Uterus (tissue), 2 donors: ENCODE measurements at regions not wholly inside any gene's neighbourhood (a gene's known extent, or its start where the extent isn't known, plus 50 kb on each side); places are given as distances from the start of the nearest gene placed in this dataset.

Source experiments
- POLR2A ChIP-seq, 2 donors: fragments of 450-650 bp; IDR thresholded peaks; one replicate each; pipeline ENCODE4 v1.6.1; 2016; ENCODE audit warnings: antibody characterized with exemption in 2 of 2, mild to moderate bottlenecking in 1 of 2, moderate library complexity in 1 of 2
- TF ChIP-seq, protein P1 (sequence below), 4 experiments: fragments of 200-600 bp in 2 of 4; fragments of 450-650 bp in 2 of 4; sonication (generic) in 2 of 4; IDR thresholded peaks; one replicate each; pipeline ENCODE4 v1.5.1; 2016 to 2019; ENCODE audit warnings: antibody characterized with exemption in 4 of 4, mild to moderate bottlenecking in 2 of 4, moderate library complexity in 1 of 4

DNA sequence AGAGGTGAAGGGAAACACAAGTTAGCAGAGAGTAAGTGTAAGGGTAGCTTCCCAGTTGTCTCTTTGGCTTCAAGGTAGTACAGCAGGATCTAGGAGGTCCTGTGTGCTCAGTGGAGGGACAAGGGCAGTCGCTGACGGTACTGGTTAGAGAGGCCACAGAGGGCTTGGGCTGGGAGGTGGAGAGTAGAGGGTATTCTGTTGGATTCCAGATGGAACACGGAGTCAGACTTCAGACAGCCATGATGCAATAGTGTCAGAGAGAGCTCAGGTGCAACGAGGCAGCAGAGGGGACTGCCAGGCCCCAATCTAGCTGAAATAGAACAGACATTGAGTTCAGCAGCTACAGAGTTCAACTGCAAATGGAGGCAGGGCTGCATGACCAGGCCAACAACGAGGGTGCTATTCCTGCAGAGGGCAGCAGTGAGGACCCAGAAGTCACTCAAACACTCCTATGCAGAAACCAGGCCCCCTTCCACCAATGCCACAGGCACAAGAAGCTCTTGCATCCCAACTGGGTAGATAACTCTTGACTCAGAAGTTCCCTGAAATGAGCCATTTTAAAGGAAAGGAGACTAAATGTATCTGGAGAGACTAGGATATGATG is 325.0 kb upstream of the ESRRG start:
- TF ChIP-seq, protein P1, sequence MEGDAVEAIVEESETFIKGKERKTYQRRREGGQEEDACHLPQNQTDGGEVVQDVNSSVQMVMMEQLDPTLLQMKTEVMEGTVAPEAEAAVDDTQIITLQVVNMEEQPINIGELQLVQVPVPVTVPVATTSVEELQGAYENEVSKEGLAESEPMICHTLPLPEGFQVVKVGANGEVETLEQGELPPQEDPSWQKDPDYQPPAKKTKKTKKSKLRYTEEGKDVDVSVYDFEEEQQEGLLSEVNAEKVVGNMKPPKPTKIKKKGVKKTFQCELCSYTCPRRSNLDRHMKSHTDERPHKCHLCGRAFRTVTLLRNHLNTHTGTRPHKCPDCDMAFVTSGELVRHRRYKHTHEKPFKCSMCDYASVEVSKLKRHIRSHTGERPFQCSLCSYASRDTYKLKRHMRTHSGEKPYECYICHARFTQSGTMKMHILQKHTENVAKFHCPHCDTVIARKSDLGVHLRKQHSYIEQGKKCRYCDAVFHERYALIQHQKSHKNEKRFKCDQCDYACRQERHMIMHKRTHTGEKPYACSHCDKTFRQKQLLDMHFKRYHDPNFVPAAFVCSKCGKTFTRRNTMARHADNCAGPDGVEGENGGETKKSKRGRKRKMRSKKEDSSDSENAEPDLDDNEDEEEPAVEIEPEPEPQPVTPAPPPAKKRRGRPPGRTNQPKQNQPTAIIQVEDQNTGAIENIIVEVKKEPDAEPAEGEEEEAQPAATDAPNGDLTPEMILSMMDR (IDR thresholded peaks at IDR 0.05) = no peak
- TF ChIP-seq POLR2A (IDR thresholded peaks at IDR 0.05) = no peak
